ENCODE measurements at regions not wholly inside any gene's neighbourhood (a gene's known extent, or its start where the extent isn't known, plus 50 kb on each side); places are given as distances from the start of the nearest gene placed in this dataset.
"Not testable (repeated sequence)": the region's sequence is repeated elsewhere in the genome, so short reads cannot be mapped to it uniquely, and the experiment has no call there.

DNA sequence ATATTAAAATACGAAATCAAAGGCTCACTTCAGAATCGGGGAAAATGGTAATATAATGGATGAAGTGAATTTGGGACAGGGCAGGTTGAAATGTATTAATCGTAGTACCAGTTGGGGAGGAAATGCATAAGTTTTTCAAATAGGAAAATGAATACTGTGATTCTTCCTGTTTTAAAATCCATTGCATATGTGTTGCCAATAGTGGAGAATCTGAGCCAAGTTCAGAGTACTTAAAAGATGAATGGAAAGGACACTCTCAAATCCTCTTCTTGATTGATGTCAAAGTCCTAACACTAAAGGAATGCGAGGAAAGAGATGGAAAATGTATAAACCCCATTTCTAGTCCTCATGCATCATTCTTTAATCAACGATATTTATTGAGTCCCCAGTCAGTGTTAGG is 160.9 kb upstream of the CCNG1 start:
- H3K27ac ChIP-seq (replicated peaks), result no peak overlapping the region
- H3K4me1 ChIP-seq, result no peaks in the 10 kb centered on the region
- no peak overlapping the region for H3K4me3 ChIP-seq
- intact Hi-C loops (cut with micrococcal nuclease), result no loop called here
- H3K27me3 ChIP-seq (ENCODE audit: low read depth), result no peaks in the 10 kb centered on the region
- TF ChIP-seq, protein P1, sequence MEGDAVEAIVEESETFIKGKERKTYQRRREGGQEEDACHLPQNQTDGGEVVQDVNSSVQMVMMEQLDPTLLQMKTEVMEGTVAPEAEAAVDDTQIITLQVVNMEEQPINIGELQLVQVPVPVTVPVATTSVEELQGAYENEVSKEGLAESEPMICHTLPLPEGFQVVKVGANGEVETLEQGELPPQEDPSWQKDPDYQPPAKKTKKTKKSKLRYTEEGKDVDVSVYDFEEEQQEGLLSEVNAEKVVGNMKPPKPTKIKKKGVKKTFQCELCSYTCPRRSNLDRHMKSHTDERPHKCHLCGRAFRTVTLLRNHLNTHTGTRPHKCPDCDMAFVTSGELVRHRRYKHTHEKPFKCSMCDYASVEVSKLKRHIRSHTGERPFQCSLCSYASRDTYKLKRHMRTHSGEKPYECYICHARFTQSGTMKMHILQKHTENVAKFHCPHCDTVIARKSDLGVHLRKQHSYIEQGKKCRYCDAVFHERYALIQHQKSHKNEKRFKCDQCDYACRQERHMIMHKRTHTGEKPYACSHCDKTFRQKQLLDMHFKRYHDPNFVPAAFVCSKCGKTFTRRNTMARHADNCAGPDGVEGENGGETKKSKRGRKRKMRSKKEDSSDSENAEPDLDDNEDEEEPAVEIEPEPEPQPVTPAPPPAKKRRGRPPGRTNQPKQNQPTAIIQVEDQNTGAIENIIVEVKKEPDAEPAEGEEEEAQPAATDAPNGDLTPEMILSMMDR (IDR thresholded peaks at IDR 0.05; ENCODE audit: borderline replicate concordance), result no peak
- H3K9me3 ChIP-seq (replicated peaks), result peaks cover 7% of the 10 kb centered on the region
- DNase-seq, result no peak
- no peaks in the 10 kb centered on the region for H3K36me3 ChIP-seq

DNA sequence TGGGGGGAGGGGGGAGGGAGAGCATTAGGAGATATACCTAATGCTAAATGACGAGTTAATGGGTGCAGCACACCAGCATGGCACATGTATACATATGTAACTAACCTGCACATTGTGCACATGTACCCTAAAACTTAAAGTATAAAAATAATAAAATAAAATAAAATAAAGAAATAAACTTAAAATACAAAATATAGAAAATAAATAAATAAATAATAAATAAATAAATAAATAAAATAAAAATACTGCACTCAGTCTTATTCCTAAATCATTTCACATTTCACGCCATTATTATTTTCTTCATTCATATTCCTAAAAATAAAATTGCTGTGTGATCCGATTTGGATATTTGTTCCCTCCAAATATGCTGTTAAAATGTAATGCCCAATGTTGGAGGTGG is 156.5 kb upstream of the CCNG1 start:
- H3K4me1 ChIP-seq; DNase-seq; H3K9me3 ChIP-seq (replicated peaks); H3K36me3 ChIP-seq; H3K27ac ChIP-seq (replicated peaks); H3K27me3 ChIP-seq (ENCODE audit: low read depth); H3K4me3 ChIP-seq; intact Hi-C loops (cut with micrococcal nuclease): not testable (repeated sequence)

DNA sequence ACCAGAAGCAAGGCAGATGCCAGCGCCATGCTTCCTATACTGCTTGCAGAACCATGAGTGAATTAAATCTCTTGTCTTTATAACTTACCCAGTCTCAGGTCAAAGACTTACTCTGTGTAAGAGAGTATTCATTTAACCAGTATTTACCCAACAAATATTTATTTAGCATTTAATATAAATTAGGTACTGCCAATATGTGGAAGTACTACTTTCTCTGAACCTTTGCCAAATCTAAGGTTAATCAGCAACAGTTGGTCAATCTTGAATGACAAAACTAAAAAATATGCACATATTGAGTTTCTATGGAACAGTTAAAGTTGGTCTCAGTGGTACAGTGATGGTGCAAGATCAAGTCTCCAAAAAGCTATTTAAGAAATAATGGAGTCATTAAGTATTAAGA is 155.9 kb upstream of the CCNG1 start:
- intact Hi-C loops (cut with micrococcal nuclease), result no loop called here
- Histone ChIP-seq H3K27ac (replicated peaks) (no peak overlapping the region), H3K4me3 (no peak overlapping the region), H3K9me3 (replicated peaks) (no peaks in the 10 kb centered on the region), H3K27me3 (ENCODE audit: low read depth) (no peaks in the 10 kb centered on the region), H3K4me1 (no peaks in the 10 kb centered on the region), H3K36me3 (no peaks in the 10 kb centered on the region)
- no peak for DNase-seq
- TF ChIP-seq, protein P1 (IDR thresholded peaks at IDR 0.05; ENCODE audit: borderline replicate concordance), result no peak

DNA sequence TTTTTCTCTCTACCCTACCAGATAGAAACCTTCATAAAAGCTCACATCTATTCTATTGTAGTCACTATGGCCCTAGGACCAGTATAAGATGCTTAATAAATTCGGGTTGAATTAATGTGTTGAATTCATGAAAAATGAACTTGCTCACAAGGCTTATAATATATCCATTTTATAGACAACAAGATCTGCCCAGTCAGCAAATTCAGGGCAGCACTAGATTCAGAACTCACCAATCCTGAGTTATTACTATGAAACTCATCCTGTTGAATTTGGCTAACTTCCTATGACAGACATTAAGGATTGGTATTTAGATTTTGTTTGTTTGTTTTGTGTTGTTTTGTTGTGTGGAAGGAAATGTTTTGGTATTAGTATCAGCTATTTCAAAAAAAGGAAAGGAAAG is 143.6 kb upstream of the CCNG1 start:
- no peak overlapping the region for H3K27ac ChIP-seq (replicated peaks)
- no peaks in the 10 kb centered on the region for H3K9me3 ChIP-seq (replicated peaks)
- H3K27me3 ChIP-seq (ENCODE audit: low read depth), result peaks cover 3% of the 10 kb centered on the region
- no peaks in the 10 kb centered on the region for H3K36me3 ChIP-seq
- intact Hi-C loops (cut with micrococcal nuclease), result no loop called here
- TF ChIP-seq, protein P1 (IDR thresholded peaks at IDR 0.05; ENCODE audit: borderline replicate concordance), result no peak
- H3K4me3 ChIP-seq, result no peak overlapping the region
- no peak for DNase-seq
- no peaks in the 10 kb centered on the region for H3K4me1 ChIP-seq

DNA sequence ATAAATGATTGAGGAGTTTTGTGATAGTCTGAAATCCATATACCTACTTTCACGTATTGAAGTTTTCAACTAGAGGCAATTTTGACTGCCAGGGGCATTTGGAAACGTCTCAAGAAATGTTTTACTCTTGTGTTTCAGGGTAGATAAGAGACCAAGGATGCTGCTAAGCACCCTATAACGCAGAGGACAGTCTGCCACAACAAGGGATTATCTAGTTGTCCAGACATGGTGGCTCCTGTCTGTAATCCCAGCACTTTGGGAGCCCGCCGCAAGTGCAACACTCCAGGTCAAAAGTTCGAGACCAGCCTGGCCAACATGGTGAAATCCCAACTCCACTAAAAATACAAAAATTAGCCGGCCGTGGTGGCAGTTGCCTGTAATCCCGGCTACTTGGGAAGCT is 133.7 kb upstream of the CCNG1 start:
- Histone ChIP-seq H3K27me3 (ENCODE audit: low read depth) (peaks cover 2% of the 10 kb centered on the region), H3K27ac (replicated peaks) (no peak overlapping the region), H3K9me3 (replicated peaks) (peaks cover under 1% of the 10 kb centered on the region), H3K36me3 (no peaks in the 10 kb centered on the region), H3K4me3 (no peak overlapping the region), H3K4me1 (no peaks in the 10 kb centered on the region)
- TF ChIP-seq, protein P1 (IDR thresholded peaks at IDR 0.05; ENCODE audit: borderline replicate concordance), result no peak
- no peak for DNase-seq
- intact Hi-C loops (cut with micrococcal nuclease), result no loop called here

DNA sequence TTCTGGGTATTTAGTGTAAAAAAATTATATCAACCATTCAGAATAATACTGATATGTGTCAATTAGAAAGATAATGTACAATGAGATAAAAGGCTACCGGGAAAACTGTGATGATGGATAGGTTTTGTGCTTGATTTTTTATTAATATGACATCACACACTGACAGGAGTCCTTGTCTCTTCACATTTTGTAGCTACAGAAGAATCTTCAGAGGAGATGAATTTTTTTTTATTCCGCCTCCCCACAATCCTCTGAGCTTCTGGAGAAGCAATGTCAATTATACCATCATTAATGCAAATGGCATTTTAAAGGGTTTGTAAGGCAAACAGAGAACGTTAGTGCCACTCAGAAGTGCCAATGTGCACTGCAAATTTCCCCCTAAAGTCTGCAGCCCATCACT is 131.7 kb upstream of the CCNG1 start:
- Histone ChIP-seq H3K9me3 (replicated peaks) (peaks cover 6% of the 10 kb centered on the region), H3K27me3 (ENCODE audit: low read depth) (no peaks in the 10 kb centered on the region), H3K4me1 (no peaks in the 10 kb centered on the region), H3K4me3 (no peak overlapping the region), H3K36me3 (no peaks in the 10 kb centered on the region), H3K27ac (replicated peaks) (no peak overlapping the region)
- no peak for DNase-seq
- intact Hi-C loops (cut with micrococcal nuclease), result no loop called here
- TF ChIP-seq, protein P1 (IDR thresholded peaks at IDR 0.05; ENCODE audit: borderline replicate concordance), result no peak
